Liver (tissue), 8 donors: ENCODE measurements at regions not wholly inside any gene's neighbourhood (a gene's known extent, or its start where the extent isn't known, plus 50 kb on each side); places are given as distances from the start of the nearest gene placed in this dataset.

Experiments
- DNase-seq: peaks from one replicate; pipeline ENCODE4 v3.0.0-alpha.2; 2017; ENCODE audit warnings: low spot score
- H3K27ac ChIP-seq, 2 donors: one replicate each; pipeline ENCODE4 v1.7.0; 2013; ENCODE audit warnings: inconsistent platforms in 2 of 2, low read length in 2 of 2, control low read depth in 1 of 2, low read depth in 1 of 2, mild to moderate bottlenecking in 1 of 2
- H3K27me3 ChIP-seq, 4 donors: one replicate each; pipeline versions ENCODE4 v1.6.1 to v1.7.0; 2013; ENCODE audit warnings: low read length in 3 of 4, inconsistent platforms in 1 of 4, mild to moderate bottlenecking in 1 of 4, moderate library complexity in 1 of 4; ENCODE audit not compliant: control insufficient read depth in 4 of 4, insufficient read depth in 4 of 4
- H3K36me3 ChIP-seq, 4 donors: one replicate each; pipeline versions ENCODE4 v1.6.1 to v1.7.0; 2013; ENCODE audit warnings: low read length in 3 of 4, mild to moderate bottlenecking in 3 of 4, low read depth in 1 of 4, moderate library complexity in 1 of 4; ENCODE audit not compliant: control insufficient read depth in 4 of 4, insufficient read depth in 3 of 4
- H3K4me1 ChIP-seq, 4 donors: one replicate each; pipeline versions ENCODE4 v1.6.1 to v1.7.0; 2013; ENCODE audit warnings: low read length in 3 of 4, mild to moderate bottlenecking in 3 of 4, moderate library complexity in 1 of 4; ENCODE audit not compliant: control insufficient read depth in 4 of 4, insufficient read depth in 4 of 4
- H3K4me3 ChIP-seq, 3 donors: one replicate each; pipeline versions ENCODE4 v1.6.1 to v1.7.0; 2013; ENCODE audit warnings: low read length in 3 of 3, control low read depth in 1 of 3, low read depth in 1 of 3, mild to moderate bottlenecking in 1 of 3
- H3K9ac ChIP-seq, 2 donors: one replicate each; pipeline ENCODE4 v1.7.0; 2013; ENCODE audit warnings: low read length in 2 of 2, mild to moderate bottlenecking in 2 of 2, moderate library complexity in 2 of 2, control low read depth in 1 of 2, low read depth in 1 of 2
- H3K9me3 ChIP-seq, 4 donors: one replicate each; pipeline versions ENCODE4 v1.6.1 to v1.7.0; 2013; ENCODE audit warnings: low read length in 3 of 4; ENCODE audit not compliant: control insufficient read depth in 4 of 4
- ATF3 ChIP-seq: IDR thresholded peaks from 2 replicates; pipeline ENCODE4 v1.6.1; 2016; ENCODE audit warnings: antibody characterized with exemption
- CTCF ChIP-seq: fragments of 150-350 bp; IDR thresholded peaks from 2 replicates; pipeline ENCODE4 v1.5.1; 2017; ENCODE audit warnings: improper control_type of control experiment, low read depth, low read length; ENCODE audit not compliant: missing input control
- EGR1 ChIP-seq, 2 donors: IDR thresholded peaks; 2 replicates each; pipeline ENCODE4 v1.6.1; 2016 to 2018; ENCODE audit warnings: antibody characterized with exemption in 2 of 2, low read depth in 2 of 2
- FOXA1 ChIP-seq: IDR thresholded peaks from 2 replicates; pipeline ENCODE4 v1.6.1; 2016; ENCODE audit warnings: antibody characterized with exemption
- GABPA ChIP-seq, 2 donors: IDR thresholded peaks in 1 of 2; conservative IDR thresholded peaks in 1 of 2; 2 replicates each; pipeline ENCODE4 v1.6.1; 2016; ENCODE audit warnings: antibody characterized with exemption in 2 of 2, mild to moderate bottlenecking in 1 of 2, moderate library complexity in 1 of 2
- HNF4A ChIP-seq, 2 donors: conservative IDR thresholded peaks; 2 replicates each; pipeline ENCODE4 v1.6.1; 2016; ENCODE audit warnings: antibody characterized with exemption in 2 of 2, mild to moderate bottlenecking in 2 of 2
- HNF4G ChIP-seq: IDR thresholded peaks from 2 replicates; pipeline ENCODE4 v1.6.1; 2016; ENCODE audit warnings: antibody characterized with exemption
- JUND ChIP-seq, 2 donors: IDR thresholded peaks; 2 replicates each; pipeline ENCODE4 v1.6.1; 2016; ENCODE audit warnings: antibody characterized with exemption in 2 of 2
- MAX ChIP-seq: IDR thresholded peaks from 2 replicates; pipeline ENCODE4 v1.6.1; 2016; ENCODE audit warnings: antibody characterized with exemption
- NR2F2 ChIP-seq: IDR thresholded peaks from 2 replicates; pipeline ENCODE4 v1.6.1; 2016; ENCODE audit warnings: antibody characterized with exemption
- RAD21 ChIP-seq, 2 donors: IDR thresholded peaks; 2 replicates each; pipeline ENCODE4 v1.6.1; 2016; ENCODE audit warnings: antibody characterized with exemption in 2 of 2, mild to moderate bottlenecking in 2 of 2
- REST ChIP-seq: IDR thresholded peaks from 2 replicates; pipeline ENCODE4 v1.6.1; 2016; ENCODE audit warnings: antibody characterized with exemption, mild to moderate bottlenecking
- RXRA ChIP-seq, 2 donors: IDR thresholded peaks; 2 replicates each; pipeline ENCODE4 v1.6.1; 2017 to 2018; ENCODE audit warnings: antibody characterized with exemption in 2 of 2, mild to moderate bottlenecking in 1 of 2
- SP1 ChIP-seq: IDR thresholded peaks from 2 replicates; pipeline ENCODE4 v1.6.1; 2018; ENCODE audit warnings: antibody characterized with exemption, mild to moderate bottlenecking
- TAF1 ChIP-seq: conservative IDR thresholded peaks from 2 replicates; pipeline ENCODE4 v1.6.1; 2016; ENCODE audit warnings: antibody characterized with exemption, mild to moderate bottlenecking
- ZBTB33 ChIP-seq: IDR thresholded peaks from 2 replicates; pipeline ENCODE4 v1.6.1; 2016; ENCODE audit warnings: antibody characterized with exemption
- WGBS: extraction: QIAGEN DNeasy Blood & Tissue Kit; methylation state at CpG from one replicate; pipeline ENCODE4 v1.1.7; 2013; 5-methylcytosine and 5-hydroxymethylcytosine counted together
- donor health status: healthy.
- donor health status: healthy.
- donor health status: healthy.
- donor health status: healthy.
- donor health status: healthy.

- 90% methylated on average over 3 of the region's 3 CpGs for WGBS
- TF ChIP-seq HNF4A (conservative IDR thresholded peaks at IDR 0.05) (peak in 1 of 2 donors; percentile 7), FOXA1 (no peak), RXRA (IDR thresholded peaks at IDR 0.05) (no peak)
Measured at GRCh38 chr9:4400731-4401130, 89.5 kb upstream of the SLC1A1 start.

GRCh38 chr9:4397917-4398316 is 92.4 kb upstream of the SLC1A1 start:
- H3K4me1 ChIP-seq, result peaks cover 0 to 9% (median 2%) of the 10 kb centered on the region in 4 donors
- H3K27me3 ChIP-seq, result no peaks in the 10 kb centered on the region
- H3K27ac ChIP-seq, result no peak overlapping the region
- no peak overlapping the region for H3K4me3 ChIP-seq
- no peak for TF ChIP-seq SP1
- no peak for TF ChIP-seq ATF3
- no peak for TF ChIP-seq EGR1 (IDR thresholded peaks at IDR 0.05; ENCODE audit: low read depth in 2 of 2)
- TF ChIP-seq NR2F2, result no peak
- TF ChIP-seq HNF4G, result no peak
- no peak for TF ChIP-seq CTCF
- TF ChIP-seq GABPA (IDR thresholded peaks at IDR 0.05 in 1 of 2, conservative IDR thresholded peaks at IDR 0.05 in 1 of 2), result no peak
- TF ChIP-seq ZBTB33, result no peak
- no peak for TF ChIP-seq RAD21 (IDR thresholded peaks at IDR 0.05)
- TF ChIP-seq JUND (IDR thresholded peaks at IDR 0.05), result no peak
- TF ChIP-seq REST, result no peak
- TF ChIP-seq MAX, result no peak
- no peak for TF ChIP-seq TAF1
- no peak for TF ChIP-seq HNF4A (conservative IDR thresholded peaks at IDR 0.05)
- H3K36me3 ChIP-seq, result no peaks in the 10 kb centered on the region
- H3K9ac ChIP-seq, result no peak overlapping the region
- 92% methylated on average over 2 of the region's 2 CpGs for WGBS
- DNase-seq, result no peak
- H3K9me3 ChIP-seq, result no peaks in the 10 kb centered on the region

More at GRCh38 chr9:4400731-4401130, 89.5 kb upstream of the SLC1A1 start:
- H3K36me3 ChIP-seq, result no peaks in the 10 kb centered on the region
- H3K27me3 ChIP-seq, result no peaks in the 10 kb centered on the region
- H3K27ac ChIP-seq, result no peak overlapping the region
- peaks cover 0 to 6% (median 2%) of the 10 kb centered on the region in 4 donors for H3K4me1 ChIP-seq
- no peaks in the 10 kb centered on the region for H3K9me3 ChIP-seq
- H3K4me3 ChIP-seq, result no peak overlapping the region
- DNase-seq, result no peak
- H3K9ac ChIP-seq, result no peak overlapping the region
